SK-N-SH (cell line): ENCODE measurements at regions not wholly inside any gene's neighbourhood (a gene's known extent, or its start where the extent isn't known, plus 50 kb on each side); places are given as distances from the start of the nearest gene placed in this dataset.
"Not testable (repeated sequence)": the region's sequence is repeated elsewhere in the genome, so short reads cannot be mapped to it uniquely, and the experiment has no call there.

Experiments
- CTCF ChIA-PET: fragments of 300-600, 350-600 bp; formaldehyde crosslinking; extraction: SDS; loops from one replicate; lab custom pipeline; 2021; lab: Yijun Ruan, JAX
- POLR2A ChIA-PET: fragments of 350-600 bp; sonication (Branson Sonifier 250); formaldehyde crosslinking; extraction: SDS; loops from one replicate; lab custom pipeline; 2020; ENCODE audit warnings: antibody characterized with exemption, inconsistent platforms; lab: Yijun Ruan, JAX
- DNase-seq: peaks from one replicate; pipeline ENCODE4 v3.0.0; 2012
- H2AFZ ChIP-seq: fragments of 200-600 bp; sonication (generic); 2 replicates; pipeline ENCODE4 v1.8.1; 2016; ENCODE audit warnings: antibody characterized with exemption, mild to moderate bottlenecking, low read depth
- H3F3A ChIP-seq: fragments of 200-600 bp; sonication (generic); replicated peaks from 2 replicates; pipeline ENCODE3; 2016; ENCODE audit warnings: antibody characterized with exemption, mild to moderate bottlenecking; ENCODE audit not compliant: insufficient read depth
- H3K27ac ChIP-seq, 2 experiments: fragments of 200-500 bp in 1 of 2; fragments of 200-600 bp in 1 of 2; sonication (Bioruptor generic) in 1 of 2; sonication (generic), shearing (Covaris generic) in 1 of 2; 2 replicates each; pipeline versions ENCODE4 v1.5.1 to v1.6.1; 2014 to 2016; ENCODE audit warnings: low read depth in 2 of 2, inconsistent platforms in 1 of 2, low read length in 1 of 2, mild to moderate bottlenecking in 1 of 2, mixed read lengths in 1 of 2
- H3K27me3 ChIP-seq: fragments of 200-600 bp; sonication (generic), shearing (Covaris generic); 2 replicates; pipeline ENCODE4 v1.6.1; 2016; ENCODE audit warnings: mixed run types; ENCODE audit not compliant: insufficient read depth
- H3K36me3 ChIP-seq, 2 experiments: fragments of 200-500 bp in 1 of 2; fragments of 200-600 bp in 1 of 2; sonication (Bioruptor generic) in 1 of 2; sonication (generic) in 1 of 2; replicated peaks in 1 of 2; 2 replicates each; pipeline versions ENCODE3 to v1.5.1; 2014 to 2016; ENCODE audit warnings: low read length in 1 of 2, mild to moderate bottlenecking in 1 of 2; ENCODE audit not compliant: insufficient read depth in 2 of 2, control insufficient read depth in 1 of 2
- H3K4me1 ChIP-seq, 2 experiments: fragments of 200-500 bp in 1 of 2; fragments of 200-600 bp in 1 of 2; sonication (Bioruptor generic) in 1 of 2; sonication (generic), shearing (Covaris generic) in 1 of 2; 2 replicates each; pipeline versions ENCODE4 v1.5.1 to v1.6.1; 2014 to 2016; ENCODE audit warnings: low read depth in 1 of 2, low read length in 1 of 2, mixed run types in 1 of 2; ENCODE audit not compliant: insufficient read depth in 2 of 2, control insufficient read depth in 1 of 2
- H3K4me2 ChIP-seq: fragments of 200-600 bp; sonication (generic), shearing (Covaris generic); 2 replicates; pipeline ENCODE4 v1.6.1; 2017; ENCODE audit warnings: mixed run types
- H3K4me3 ChIP-seq, 2 experiments: fragments of 200-500 bp in 1 of 2; fragments of 200-600 bp in 1 of 2; sonication (Bioruptor generic) in 1 of 2; sonication (generic), shearing (Covaris generic) in 1 of 2; 2 replicates each; pipeline versions ENCODE4 v1.5.1 to v1.8.1; 2014 to 2016; ENCODE audit warnings: low read depth in 2 of 2, inconsistent platforms in 1 of 2, low read length in 1 of 2, mild to moderate bottlenecking in 1 of 2, mixed read lengths in 1 of 2, moderate library complexity in 1 of 2
- H3K79me2 ChIP-seq: fragments of 200-600 bp; sonication (generic); 2 replicates; pipeline ENCODE4 v1.8.1; 2017; ENCODE audit warnings: mild to moderate bottlenecking; ENCODE audit not compliant: insufficient read depth
- H3K9ac ChIP-seq: fragments of 200-600 bp; sonication (generic); 2 replicates; pipeline ENCODE4 v1.6.1; 2017; ENCODE audit warnings: mixed run types
- H3K9me2 ChIP-seq: fragments of 200-600 bp; sonication (generic); 2 replicates; pipeline ENCODE4 v1.6.1; 2017; ENCODE audit warnings: mixed run types
- H3K9me3 ChIP-seq: fragments of 200-600 bp; sonication (generic); 2 replicates; pipeline ENCODE4 v1.6.1; 2017; ENCODE audit warnings: mixed run types, mild to moderate bottlenecking, moderate library complexity
- H4K20me1 ChIP-seq: fragments of 200-600 bp; sonication (generic); 2 replicates; pipeline ENCODE4 v1.6.1; 2017; ENCODE audit warnings: mild to moderate bottlenecking, mixed run types; ENCODE audit not compliant: insufficient read depth
- CTCF ChIP-seq: fragments of 200-600 bp; sonication (generic); IDR thresholded peaks from 2 replicates; pipeline ENCODE4 v1.6.1; 2017; ENCODE audit warnings: antibody characterized with exemption, mild to moderate bottlenecking, moderate library complexity
- EZH2phosphoT487 ChIP-seq: fragments of 200-600 bp; sonication (generic); IDR thresholded peaks from 2 replicates; pipeline ENCODE4 v1.6.1; 2017; ENCODE audit warnings: low read depth, mixed run types, mild to moderate bottlenecking, antibody characterized with exemption, moderate library complexity, borderline replicate concordance
- FOXJ3 ChIP-seq: sonication (generic); formaldehyde crosslinking; IDR thresholded peaks from 2 replicates; pipeline ENCODE4 v1.5.1; 2020; ENCODE audit warnings: mild to moderate bottlenecking, missing genetic modification reagents
- FOXM1 ChIP-seq: IDR thresholded peaks from 2 replicates; pipeline ENCODE4 v1.4.0; 2012; ENCODE audit warnings: low read depth, mild to moderate bottlenecking
- GABPA ChIP-seq: IDR thresholded peaks from 2 replicates; pipeline ENCODE4 v1.4.0; 2012; ENCODE audit warnings: low read depth, mild to moderate bottlenecking
- JUND ChIP-seq: IDR thresholded peaks from 2 replicates; pipeline ENCODE4 v1.4.0; 2012
- MAX ChIP-seq: IDR thresholded peaks from 2 replicates; pipeline ENCODE4 v1.4.0; 2012; ENCODE audit warnings: low read depth
- MXI1 ChIP-seq: IDR thresholded peaks from 2 replicates; pipeline ENCODE4 v1.6.1; 2012; ENCODE audit warnings: mild to moderate bottlenecking, low read depth, low read length, improper control_type of control experiment
- NRF1 ChIP-seq: IDR thresholded peaks from 2 replicates; pipeline ENCODE4 v1.6.1; 2012; ENCODE audit warnings: low read depth, mild to moderate bottlenecking, low read length
- RFX5 ChIP-seq: IDR thresholded peaks from 2 replicates; pipeline ENCODE4 v1.6.1; 2012; ENCODE audit warnings: mild to moderate bottlenecking, improper control_type of control experiment, low read length
- SMC3 ChIP-seq: IDR thresholded peaks from 2 replicates; pipeline ENCODE4 v1.6.1; 2012; ENCODE audit warnings: low read depth, low read length, improper control_type of control experiment
- TEAD4 ChIP-seq: IDR thresholded peaks from 2 replicates; pipeline ENCODE4 v1.4.0; 2012; ENCODE audit warnings: mild to moderate bottlenecking, borderline replicate concordance; ENCODE audit not compliant: insufficient read depth
- USF1 ChIP-seq: IDR thresholded peaks from 2 replicates; pipeline ENCODE4 v1.4.0; 2012; ENCODE audit warnings: low read depth, borderline replicate concordance
- USF2 ChIP-seq: fragments of 150-350 bp; IDR thresholded peaks from 2 replicates; pipeline ENCODE4 v1.6.1; 2017; ENCODE audit warnings: antibody characterized with exemption, low read length, low read depth, borderline replicate concordance
- ZBTB33 ChIP-seq: IDR thresholded peaks from 2 replicates; pipeline ENCODE4 v1.4.0; 2012; ENCODE audit warnings: low read depth, borderline replicate concordance
- WGBS: methylation state at CpG from one replicate; pipeline ENCODE4 v1.1.6; 2017; ENCODE audit warnings: low lambda C conversion rate; 5-methylcytosine and 5-hydroxymethylcytosine counted together
- TF ChIP-seq, protein P1 (sequence below): IDR thresholded peaks from 2 replicates; pipeline ENCODE4 v1.6.1; 2012; ENCODE audit warnings: mild to moderate bottlenecking, low read depth, low read length, moderate library complexity

GRCh38 chr2:101645886-101646285 is 51.6 kb upstream of the MAP4K4 start:
- not testable (repeated sequence) for H3K79me2 ChIP-seq

GRCh38 chr2:101644842-101645383 is 52.6 kb upstream of the MAP4K4 start:
- Histone ChIP-seq H3K9me3 (no peaks in the 10 kb centered on the region), H3K27ac (no peak overlapping the region), H3K4me2 (no peak overlapping the region), H3K36me3 (no peaks in the 10 kb centered on the region), H3F3A (no peaks in the 10 kb centered on the region), H3K4me3 (no peak overlapping the region), H3K9me2 (no peaks in the 10 kb centered on the region), H3K27me3 (no peaks in the 10 kb centered on the region), H2AFZ (no peak overlapping the region), H3K9ac (no peak overlapping the region), H3K4me1 (no peaks in the 10 kb centered on the region), H4K20me1 (no peaks in the 10 kb centered on the region), H3K79me2 (no peaks in the 10 kb centered on the region)
- TF ChIP-seq USF1 (no peak), NRF1 (no peak), USF2 (no peak), MXI1 (no peak), TEAD4 (no peak), FOXJ3 (CRISPR knock-in tag) (no peak), JUND (no peak), MAX (no peak), CTCF (no peak), EZH2phosphoT487 (no peak), RFX5 (no peak), GABPA (no peak), ZBTB33 (no peak), FOXM1 (no peak), SMC3 (no peak)
- TF ChIP-seq, protein P1, sequence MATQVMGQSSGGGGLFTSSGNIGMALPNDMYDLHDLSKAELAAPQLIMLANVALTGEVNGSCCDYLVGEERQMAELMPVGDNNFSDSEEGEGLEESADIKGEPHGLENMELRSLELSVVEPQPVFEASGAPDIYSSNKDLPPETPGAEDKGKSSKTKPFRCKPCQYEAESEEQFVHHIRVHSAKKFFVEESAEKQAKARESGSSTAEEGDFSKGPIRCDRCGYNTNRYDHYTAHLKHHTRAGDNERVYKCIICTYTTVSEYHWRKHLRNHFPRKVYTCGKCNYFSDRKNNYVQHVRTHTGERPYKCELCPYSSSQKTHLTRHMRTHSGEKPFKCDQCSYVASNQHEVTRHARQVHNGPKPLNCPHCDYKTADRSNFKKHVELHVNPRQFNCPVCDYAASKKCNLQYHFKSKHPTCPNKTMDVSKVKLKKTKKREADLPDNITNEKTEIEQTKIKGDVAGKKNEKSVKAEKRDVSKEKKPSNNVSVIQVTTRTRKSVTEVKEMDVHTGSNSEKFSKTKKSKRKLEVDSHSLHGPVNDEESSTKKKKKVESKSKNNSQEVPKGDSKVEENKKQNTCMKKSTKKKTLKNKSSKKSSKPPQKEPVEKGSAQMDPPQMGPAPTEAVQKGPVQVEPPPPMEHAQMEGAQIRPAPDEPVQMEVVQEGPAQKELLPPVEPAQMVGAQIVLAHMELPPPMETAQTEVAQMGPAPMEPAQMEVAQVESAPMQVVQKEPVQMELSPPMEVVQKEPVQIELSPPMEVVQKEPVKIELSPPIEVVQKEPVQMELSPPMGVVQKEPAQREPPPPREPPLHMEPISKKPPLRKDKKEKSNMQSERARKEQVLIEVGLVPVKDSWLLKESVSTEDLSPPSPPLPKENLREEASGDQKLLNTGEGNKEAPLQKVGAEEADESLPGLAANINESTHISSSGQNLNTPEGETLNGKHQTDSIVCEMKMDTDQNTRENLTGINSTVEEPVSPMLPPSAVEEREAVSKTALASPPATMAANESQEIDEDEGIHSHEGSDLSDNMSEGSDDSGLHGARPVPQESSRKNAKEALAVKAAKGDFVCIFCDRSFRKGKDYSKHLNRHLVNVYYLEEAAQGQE, result no peak
- DNase-seq, result no peak
- ChIA-PET CTCF (no interaction called here), POLR2A (no interaction called here)
- 50% methylated on average over 1 of the region's 1 CpG for WGBS

More at GRCh38 chr2:101645886-101646285, 51.6 kb upstream of the MAP4K4 start:
- DNase-seq, H3K36me3 ChIP-seq, POLR2A ChIA-PET, H3K4me3 ChIP-seq, H3K27me3 ChIP-seq, H4K20me1 ChIP-seq, H3K4me1 ChIP-seq, H3K27ac ChIP-seq, H3K9me3 ChIP-seq, H3K4me2 ChIP-seq, H2AFZ ChIP-seq, CTCF ChIA-PET, H3F3A ChIP-seq, H3K9ac ChIP-seq, H3K9me2 ChIP-seq: not testable (repeated sequence)
- 92% methylated on average over 7 of the region's 7 CpGs for WGBS
